PC-9 (cell line): ENCODE measurements at regions not wholly inside any gene's neighbourhood (a gene's known extent, or its start where the extent isn't known, plus 50 kb on each side); places are given as distances from the start of the nearest gene placed in this dataset.

Experiments used
- EZH2 ChIP-seq: fragments of 200-600 bp; sonication (generic); IDR thresholded peaks from 2 replicates; pipeline ENCODE4 v1.8.0; 2017; ENCODE audit warnings: antibody characterized with exemption, low read depth
- TF ChIP-seq, protein P1 (sequence below): fragments of 200-600 bp; sonication (generic); conservative IDR thresholded peaks from 2 replicates; pipeline ENCODE4 v1.6.1; 2017; ENCODE audit warnings: mixed run types, antibody characterized with exemption, mild to moderate bottlenecking, moderate library complexity

DNA sequence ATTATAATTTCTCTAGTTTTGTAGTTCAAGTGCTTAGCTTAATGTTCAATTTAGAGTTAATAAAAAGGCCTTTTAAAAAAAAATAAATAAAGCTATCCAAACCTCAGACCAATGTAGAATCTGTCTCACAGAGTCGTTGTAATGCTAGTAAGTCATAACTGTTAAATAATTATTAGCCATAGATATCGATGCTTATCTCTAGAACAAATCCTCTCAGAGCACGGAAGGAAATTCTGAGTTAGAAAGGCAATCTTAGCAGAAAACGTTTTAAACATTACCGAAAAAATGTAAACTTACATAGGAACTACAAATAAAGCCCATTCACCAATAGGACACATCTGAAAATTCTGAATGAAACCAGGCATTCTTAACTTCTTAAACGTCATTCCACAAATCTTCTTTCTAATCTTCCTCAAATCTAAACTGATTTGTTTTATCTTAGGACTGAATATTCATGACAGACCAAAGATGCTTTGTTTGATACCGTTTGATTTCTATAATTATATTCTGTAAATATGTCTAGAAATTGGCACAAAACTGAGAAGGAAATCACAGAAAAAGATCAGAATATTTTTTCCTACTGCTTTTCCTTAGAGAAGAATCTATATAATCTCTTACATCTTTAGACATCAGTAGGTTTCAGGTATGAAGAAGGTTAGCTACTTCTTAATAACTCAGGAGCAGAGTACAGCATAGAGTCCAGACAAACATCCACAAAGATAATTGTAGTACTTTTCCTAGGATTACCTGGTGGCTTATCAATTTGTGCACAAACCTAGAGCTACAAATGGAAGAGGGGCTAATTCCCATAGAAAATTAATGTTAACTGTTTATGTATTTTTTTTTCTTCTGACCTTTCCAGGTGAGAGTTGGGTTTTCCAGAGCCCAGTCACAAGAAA is 140.7 kb downstream of the BTC start:
- TF ChIP-seq, protein P1, sequence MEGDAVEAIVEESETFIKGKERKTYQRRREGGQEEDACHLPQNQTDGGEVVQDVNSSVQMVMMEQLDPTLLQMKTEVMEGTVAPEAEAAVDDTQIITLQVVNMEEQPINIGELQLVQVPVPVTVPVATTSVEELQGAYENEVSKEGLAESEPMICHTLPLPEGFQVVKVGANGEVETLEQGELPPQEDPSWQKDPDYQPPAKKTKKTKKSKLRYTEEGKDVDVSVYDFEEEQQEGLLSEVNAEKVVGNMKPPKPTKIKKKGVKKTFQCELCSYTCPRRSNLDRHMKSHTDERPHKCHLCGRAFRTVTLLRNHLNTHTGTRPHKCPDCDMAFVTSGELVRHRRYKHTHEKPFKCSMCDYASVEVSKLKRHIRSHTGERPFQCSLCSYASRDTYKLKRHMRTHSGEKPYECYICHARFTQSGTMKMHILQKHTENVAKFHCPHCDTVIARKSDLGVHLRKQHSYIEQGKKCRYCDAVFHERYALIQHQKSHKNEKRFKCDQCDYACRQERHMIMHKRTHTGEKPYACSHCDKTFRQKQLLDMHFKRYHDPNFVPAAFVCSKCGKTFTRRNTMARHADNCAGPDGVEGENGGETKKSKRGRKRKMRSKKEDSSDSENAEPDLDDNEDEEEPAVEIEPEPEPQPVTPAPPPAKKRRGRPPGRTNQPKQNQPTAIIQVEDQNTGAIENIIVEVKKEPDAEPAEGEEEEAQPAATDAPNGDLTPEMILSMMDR = no peak
- no peak for TF ChIP-seq EZH2
